Osteoblast (primary cell): ENCODE measurements at regions not wholly inside any gene's neighbourhood (a gene's known extent, or its start where the extent isn't known, plus 50 kb on each side); places are given as distances from the start of the nearest gene placed in this dataset.

Experiments used
- DNase-seq: peaks from one replicate; pipeline ENCODE4 v3.0.0; 2011; ENCODE audit warnings: low spot score, mixed read lengths; ENCODE audit not compliant: insufficient read length; ENCODE audit errors: missing footprints
- H2AFZ ChIP-seq: 2 replicates; pipeline ENCODE4 v1.6.0; 2011; ENCODE audit warnings: mild to moderate bottlenecking, low read length
- H3K27ac ChIP-seq: 2 replicates; pipeline ENCODE4 v1.5.1; 2011; ENCODE audit warnings: mild to moderate bottlenecking, low read depth, low read length, moderate library complexity
- H3K27me3 ChIP-seq: 2 replicates; pipeline ENCODE4 v1.6.0; 2012; ENCODE audit warnings: mild to moderate bottlenecking, control low read depth, inconsistent platforms, low read length, moderate library complexity; ENCODE audit not compliant: insufficient read depth
- H3K36me3 ChIP-seq: 2 replicates; pipeline ENCODE4 v1.5.1; 2011; ENCODE audit warnings: mild to moderate bottlenecking, low read length, control low read depth, moderate library complexity; ENCODE audit not compliant: insufficient read depth
- H3K4me1 ChIP-seq: 2 replicates; pipeline ENCODE4 v1.5.1; 2011; ENCODE audit warnings: mild to moderate bottlenecking, low read length, control low read depth, moderate library complexity; ENCODE audit not compliant: insufficient read depth
- H3K4me2 ChIP-seq: 2 replicates; pipeline ENCODE4 v1.6.0; 2011; ENCODE audit warnings: mild to moderate bottlenecking, low read length; ENCODE audit not compliant: insufficient read depth
- H3K4me3 ChIP-seq: fragments of 200-600 bp; sonication (generic); 3 replicates; pipeline ENCODE4 v1.5.1; 2012; ENCODE audit warnings: mild to moderate bottlenecking, low read length, inconsistent platforms; ENCODE audit not compliant: insufficient read depth
- H3K79me2 ChIP-seq: 2 replicates; pipeline ENCODE4 v1.6.0; 2012; ENCODE audit warnings: mild to moderate bottlenecking, low read length, control low read depth, inconsistent platforms; ENCODE audit not compliant: insufficient read depth
- H3K9me3 ChIP-seq: 2 replicates; pipeline ENCODE4 v1.5.1; 2011; ENCODE audit warnings: low read depth, low read length, control low read depth
- H4K20me1 ChIP-seq: 2 replicates; pipeline ENCODE4 v1.6.0; 2012; ENCODE audit warnings: mild to moderate bottlenecking, low read length, control low read depth; ENCODE audit not compliant: insufficient read depth
- CTCF ChIP-seq: IDR thresholded peaks from 2 replicates; pipeline ENCODE4 v1.5.1; 2011; ENCODE audit warnings: mild to moderate bottlenecking, low read depth, low read length, moderate library complexity; ENCODE audit errors: extremely low read depth

- Histone ChIP-seq H3K36me3 (no peaks in the 10 kb centered on the region), H3K4me3 (no peak overlapping the region), H2AFZ (no peak overlapping the region), H3K27ac (no peak overlapping the region), H3K4me2 (no peak overlapping the region), H3K9me3 (no peaks in the 10 kb centered on the region), H3K4me1 (no peaks in the 10 kb centered on the region), H4K20me1 (no peaks in the 10 kb centered on the region), H3K27me3 (no peaks in the 10 kb centered on the region), H3K79me2 (no peaks in the 10 kb centered on the region)
- DNase-seq, result peak; percentile 86
- TF ChIP-seq CTCF, result no peak
Observed at GRCh38 chr10:93208717-93209464, 135.2 kb downstream of the CYP26A1 start.

DNA sequence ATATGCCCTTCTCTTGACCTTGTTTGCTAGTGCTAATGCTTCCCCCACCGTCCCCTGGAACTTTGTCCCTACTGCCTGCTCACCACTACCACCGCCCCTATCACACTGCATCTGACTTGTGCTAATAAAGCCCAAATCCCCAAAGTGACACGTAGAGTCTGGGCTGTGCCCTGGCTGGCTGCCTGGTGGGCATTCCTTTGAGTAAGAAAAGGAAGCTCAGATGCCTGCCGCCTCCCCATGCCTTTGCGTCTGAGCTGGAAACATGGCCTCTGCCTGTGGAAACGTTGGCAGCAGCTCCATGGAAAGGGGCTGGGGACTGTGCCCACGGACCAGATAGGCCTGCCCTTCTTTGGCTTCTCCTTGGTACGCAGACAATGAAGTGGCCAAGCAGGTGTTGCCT lies 138.3 kb downstream of the CYP26A1 start:
- no peak for DNase-seq
- Histone ChIP-seq H3K4me1 (no peaks in the 10 kb centered on the region), H3K36me3 (no peaks in the 10 kb centered on the region), H3K4me2 (no peak overlapping the region), H4K20me1 (no peaks in the 10 kb centered on the region), H3K27ac (no peak overlapping the region), H3K27me3 (no peaks in the 10 kb centered on the region), H2AFZ (no peak overlapping the region), H3K4me3 (no peak overlapping the region), H3K9me3 (no peaks in the 10 kb centered on the region), H3K79me2 (no peaks in the 10 kb centered on the region)
- TF ChIP-seq CTCF, result no peak

DNA sequence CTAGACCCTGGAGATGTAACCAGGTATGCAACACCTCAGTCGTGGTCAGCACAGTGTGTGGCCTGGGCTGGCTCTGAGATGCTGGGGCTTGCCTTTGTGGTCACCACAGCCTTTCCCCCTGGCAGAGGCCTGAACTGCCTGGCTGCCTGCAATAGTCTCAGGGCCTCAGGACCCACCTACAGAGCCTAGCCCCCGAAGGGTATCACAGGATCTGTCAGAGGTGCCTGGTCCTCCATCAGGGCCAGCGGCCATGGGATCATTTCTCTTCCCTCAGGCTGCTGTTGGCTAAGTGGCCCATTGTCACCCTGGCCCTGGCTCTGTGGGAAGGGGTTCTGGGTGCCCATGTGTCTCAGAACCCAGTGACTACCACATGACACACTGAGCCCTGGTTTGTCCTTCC lies 141.6 kb downstream of the CYP26A1 start:
- H3K36me3 ChIP-seq, result no peaks in the 10 kb centered on the region
- H3K27ac ChIP-seq, result no peak overlapping the region
- no peak overlapping the region for H3K4me2 ChIP-seq
- no peak overlapping the region for H3K4me3 ChIP-seq
- H2AFZ ChIP-seq, result no peak overlapping the region
- no peak for TF ChIP-seq CTCF
- peaks cover 5% of the 10 kb centered on the region for H3K27me3 ChIP-seq
- H4K20me1 ChIP-seq, result no peaks in the 10 kb centered on the region
- H3K4me1 ChIP-seq, result peaks cover 3% of the 10 kb centered on the region
- no peaks in the 10 kb centered on the region for H3K79me2 ChIP-seq
- no peak for DNase-seq
- no peaks in the 10 kb centered on the region for H3K9me3 ChIP-seq

DNA sequence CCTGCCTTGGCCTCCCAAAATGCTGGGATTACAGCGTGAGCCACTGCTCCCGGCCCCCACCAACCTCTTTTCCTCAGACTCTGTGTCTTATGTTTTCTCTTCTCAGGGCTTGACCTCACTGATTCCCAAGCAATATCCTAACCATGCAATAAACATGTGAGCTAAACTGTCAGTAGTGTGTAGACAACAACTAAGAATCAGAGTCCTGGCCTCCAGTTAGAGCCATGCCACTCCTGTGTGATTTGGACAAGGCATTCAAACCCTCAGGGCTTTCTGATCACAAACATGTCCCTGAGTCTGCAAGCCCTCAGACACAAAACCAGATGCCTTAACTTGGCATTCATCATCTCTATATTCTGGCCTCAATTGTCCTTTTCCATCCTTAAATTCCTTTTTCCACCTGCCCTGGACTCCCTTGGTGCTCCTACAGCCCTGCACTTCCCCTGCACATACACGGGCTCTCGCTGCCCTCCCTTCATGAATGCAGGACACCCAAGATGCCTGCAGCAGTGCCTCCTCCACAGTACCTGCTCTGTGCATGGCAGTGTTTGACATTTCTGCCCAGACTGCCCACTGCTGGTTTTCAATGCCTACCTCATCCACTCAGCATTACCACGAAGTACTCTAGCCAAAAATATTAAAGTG lies 142.8 kb downstream of the CYP26A1 start:
- H3K4me3 ChIP-seq, result no peak overlapping the region
- no peak for DNase-seq
- H3K27me3 ChIP-seq, result peaks cover 5% of the 10 kb centered on the region
- TF ChIP-seq CTCF, result no peak
- H3K4me1 ChIP-seq, result peaks cover 3% of the 10 kb centered on the region
- no peaks in the 10 kb centered on the region for H3K79me2 ChIP-seq
- H3K4me2 ChIP-seq, result no peak overlapping the region
- H2AFZ ChIP-seq, result no peak overlapping the region
- H3K9me3 ChIP-seq, result no peaks in the 10 kb centered on the region
- no peaks in the 10 kb centered on the region for H3K36me3 ChIP-seq
- H3K27ac ChIP-seq, result no peak overlapping the region
- no peaks in the 10 kb centered on the region for H4K20me1 ChIP-seq
